ENCODE measurements at regions not wholly inside any gene's neighbourhood (a gene's known extent, or its start where the extent isn't known, plus 50 kb on each side); places are given as distances from the start of the nearest gene placed in this dataset.

- no peak for DNase-seq
Measured at GRCh38 chr4:126264839-126265238, 950.1 kb downstream of the FAT4 start.

GRCh38 chr4:126265888-126266287, 951.1 kb downstream of the FAT4 start:
- no peak for DNase-seq

GRCh38 chr4:126267689-126268088, 952.9 kb downstream of the FAT4 start:
- DNase-seq = no peak

GRCh38 chr4:126268106-126268505, 953.4 kb downstream of the FAT4 start:
- DNase-seq = no peak

- no peak for DNase-seq
Measured at GRCh38 chr4:126269106-126269505, 954.4 kb downstream of the FAT4 start.

GRCh38 chr4:126271292-126271691, 956.5 kb downstream of the FAT4 start:
- no peak for DNase-seq

- no peak for DNase-seq
Measured at GRCh38 chr4:126273746-126274145, 959.0 kb downstream of the FAT4 start.

- no peak for DNase-seq
Measured at GRCh38 chr4:126291886-126292285, 977.1 kb downstream of the FAT4 start.

- no peak for DNase-seq
Measured at GRCh38 chr4:126298271-126298670, 983.5 kb downstream of the FAT4 start.

GRCh38 chr4:126306152-126306869, 991.6 kb downstream of the FAT4 start:
- no peak for DNase-seq

- DNase-seq = no peak
Measured at GRCh38 chr4:126318376-126318775, 1003.6 kb downstream of the FAT4 start.

- DNase-seq = no peak
Measured at GRCh38 chr4:126328914-126329313, 1014.2 kb downstream of the FAT4 start.

GRCh38 chr4:126338548-126338947, 1023.8 kb downstream of the FAT4 start:
- no peak for DNase-seq

GRCh38 chr4:126341927-126342326, 1027.2 kb downstream of the FAT4 start:
- DNase-seq = no peak

GRCh38 chr4:126344472-126344871, 1029.7 kb downstream of the FAT4 start:
- DNase-seq = no peak

GRCh38 chr4:126346654-126347053, 1031.9 kb downstream of the FAT4 start:
- no peak for DNase-seq

GRCh38 chr4:126354784-126355183, 1040.0 kb downstream of the FAT4 start:
- no peak for DNase-seq

- no peak for DNase-seq
Measured at GRCh38 chr4:126358041-126358440, 1043.3 kb downstream of the FAT4 start.

GRCh38 chr4:126361287-126361686, 1046.5 kb downstream of the FAT4 start:
- no peak for DNase-seq

- no peak for DNase-seq
Measured at GRCh38 chr4:126364311-126364911, 1049.7 kb downstream of the FAT4 start.

GRCh38 chr4:126369076-126369475, 1054.3 kb downstream of the FAT4 start:
- no peak for DNase-seq

GRCh38 chr4:126372634-126373033, 1057.9 kb downstream of the FAT4 start:
- no peak for DNase-seq

GRCh38 chr4:126375462-126376054, 1060.8 kb downstream of the FAT4 start:
- no peak for DNase-seq

- DNase-seq = no peak
Measured at GRCh38 chr4:126385954-126386353, 1071.2 kb downstream of the FAT4 start.

All from NCI-H2081 (cell line).